Thyroid gland (tissue), 4 donors: ENCODE measurements at regions not wholly inside any gene's neighbourhood (a gene's known extent, or its start where the extent isn't known, plus 50 kb on each side); places are given as distances from the start of the nearest gene placed in this dataset.

Experiments used
- POLR2A ChIP-seq, 2 donors: fragments of 450-650 bp; IDR thresholded peaks; one replicate each; pipeline ENCODE4 v1.6.1; 2017; ENCODE audit warnings: antibody characterized with exemption in 2 of 2, mild to moderate bottlenecking in 2 of 2, moderate library complexity in 1 of 2
- TF ChIP-seq, protein P1 (sequence below), 6 experiments: fragments of 200-600 bp in 3 of 6; fragments of 450-650 bp in 3 of 6; sonication (generic) in 3 of 6; IDR thresholded peaks; one replicate each; pipeline ENCODE4 v1.5.1; 2016 to 2019; ENCODE audit warnings: antibody characterized with exemption in 6 of 6, mild to moderate bottlenecking in 2 of 6, inconsistent platforms in 1 of 6, moderate library complexity in 1 of 6

DNA sequence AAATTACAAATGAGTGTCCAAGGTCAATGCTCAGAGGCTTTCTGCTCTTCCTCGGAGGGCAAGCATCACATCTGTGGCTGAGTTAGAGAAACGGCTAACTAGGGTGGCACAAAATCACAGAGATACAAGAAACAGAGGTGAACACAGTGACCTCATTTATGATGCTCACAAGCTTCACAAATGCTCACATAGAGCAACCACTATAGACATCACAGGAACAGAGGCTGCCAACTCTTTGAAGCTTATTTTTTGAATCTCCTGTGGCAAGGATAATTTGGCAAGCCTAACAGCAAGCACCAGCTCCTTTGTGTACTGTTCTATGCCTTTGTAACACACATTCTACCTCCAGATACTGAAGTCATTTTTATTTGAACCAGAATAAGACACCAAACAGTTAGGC lies 416.5 kb upstream of the DDI1 start:
- TF ChIP-seq, protein P1, sequence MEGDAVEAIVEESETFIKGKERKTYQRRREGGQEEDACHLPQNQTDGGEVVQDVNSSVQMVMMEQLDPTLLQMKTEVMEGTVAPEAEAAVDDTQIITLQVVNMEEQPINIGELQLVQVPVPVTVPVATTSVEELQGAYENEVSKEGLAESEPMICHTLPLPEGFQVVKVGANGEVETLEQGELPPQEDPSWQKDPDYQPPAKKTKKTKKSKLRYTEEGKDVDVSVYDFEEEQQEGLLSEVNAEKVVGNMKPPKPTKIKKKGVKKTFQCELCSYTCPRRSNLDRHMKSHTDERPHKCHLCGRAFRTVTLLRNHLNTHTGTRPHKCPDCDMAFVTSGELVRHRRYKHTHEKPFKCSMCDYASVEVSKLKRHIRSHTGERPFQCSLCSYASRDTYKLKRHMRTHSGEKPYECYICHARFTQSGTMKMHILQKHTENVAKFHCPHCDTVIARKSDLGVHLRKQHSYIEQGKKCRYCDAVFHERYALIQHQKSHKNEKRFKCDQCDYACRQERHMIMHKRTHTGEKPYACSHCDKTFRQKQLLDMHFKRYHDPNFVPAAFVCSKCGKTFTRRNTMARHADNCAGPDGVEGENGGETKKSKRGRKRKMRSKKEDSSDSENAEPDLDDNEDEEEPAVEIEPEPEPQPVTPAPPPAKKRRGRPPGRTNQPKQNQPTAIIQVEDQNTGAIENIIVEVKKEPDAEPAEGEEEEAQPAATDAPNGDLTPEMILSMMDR (IDR thresholded peaks at IDR 0.05) = no peak
- no peak for TF ChIP-seq POLR2A (IDR thresholded peaks at IDR 0.05)
